Natural killer cell (primary cell): ENCODE measurements at regions not wholly inside any gene's neighbourhood (a gene's known extent, or its start where the extent isn't known, plus 50 kb on each side); places are given as distances from the start of the nearest gene placed in this dataset.

Experiments used
- ATAC-seq, 3 donors: fragments of 150-1000 bp in 2 of 3; fragments of 200-7000 bp in 1 of 3; cut with Tn5 transposase; 1 replicate in 1 of 3; 2 replicates in 2 of 3; pipeline ENCODE4 v1.10.0; 2021; ENCODE audit warnings: mild to moderate bottlenecking in 2 of 3, moderate library complexity in 2 of 3
- DNase-seq, 2 donors: peaks; one replicate each; pipeline versions ENCODE4 v3.0.0 to v3.0.0-alpha.2; 2013 to 2021; ENCODE audit warnings: mixed read lengths in 1 of 2
- H3K27ac ChIP-seq: one replicate; pipeline ENCODE4 v1.5.1; 2013; ENCODE audit warnings: mild to moderate bottlenecking, low read length
- H3K27me3 ChIP-seq: one replicate; pipeline ENCODE4 v1.6.1; 2013; ENCODE audit warnings: low read length; ENCODE audit not compliant: control insufficient read depth, insufficient read depth
- H3K36me3 ChIP-seq: one replicate; pipeline ENCODE4 v1.6.1; 2013; ENCODE audit warnings: low read length; ENCODE audit not compliant: control insufficient read depth, insufficient read depth
- H3K4me1 ChIP-seq: one replicate; pipeline ENCODE4 v1.6.1; 2013; ENCODE audit warnings: low read length; ENCODE audit not compliant: control insufficient read depth, insufficient read depth
- H3K4me3 ChIP-seq: one replicate; pipeline ENCODE4 v1.5.1; 2013; ENCODE audit warnings: low read length
- H3K9me3 ChIP-seq: one replicate; pipeline ENCODE4 v1.6.1; 2013; ENCODE audit warnings: low read length; ENCODE audit not compliant: control insufficient read depth, insufficient read depth
- H3K27ac Mint-ChIP-seq, 2 donors: one replicate each; pipeline ENCODE4 v1.8.0; 2022; ENCODE audit warnings: mild to moderate bottlenecking in 2 of 2, mixed read lengths in 2 of 2, moderate library complexity in 1 of 2
- H3K27me3 Mint-ChIP-seq, 2 donors: one replicate each; pipeline ENCODE4 v1.8.0; 2022; ENCODE audit warnings: low read depth in 2 of 2, mixed read lengths in 2 of 2
- H3K36me3 Mint-ChIP-seq: one replicate; pipeline ENCODE4 v1.8.0; 2022; ENCODE audit warnings: mixed read lengths
- H3K4me1 Mint-ChIP-seq, 2 donors: one replicate each; pipeline ENCODE4 v1.8.0; 2022; ENCODE audit warnings: mixed read lengths in 2 of 2
- H3K4me3 Mint-ChIP-seq: one replicate; pipeline ENCODE4 v1.8.0; 2022; ENCODE audit warnings: mild to moderate bottlenecking, moderate library complexity, mixed read lengths
- H3K9me3 Mint-ChIP-seq, 2 donors: one replicate each; pipeline ENCODE4 v1.8.0; 2022; ENCODE audit warnings: mixed read lengths in 2 of 2
- CTCF ChIP-seq: fragments of 200-600 bp; IDR thresholded peaks from one replicate; pipeline ENCODE4 v1.8.0; 2022; ENCODE audit warnings: antibody characterized with exemption
- WGBS: methylation state at CpG from one replicate; pipeline ENCODE4 v1.1.7; 2013; ENCODE audit warnings: missing lambda C conversion rate; ENCODE audit not compliant: insufficient coverage; 5-methylcytosine and 5-hydroxymethylcytosine counted together
- intact Hi-C: fragments of 100-400 bp; cut with micrococcal nuclease; formaldehyde crosslinking; loops from one replicate; pipeline ENCODE4 v1.14.2; 2022

GRCh38 chr5:145218982-145219381 is 616.2 kb downstream of the PRELID2 start:
- Histone ChIP-seq H3K4me3 (no peak overlapping the region), H3K36me3 (no peaks in the 10 kb centered on the region), H3K27me3 (no peaks in the 10 kb centered on the region), H3K4me1 (no peaks in the 10 kb centered on the region), H3K27ac (no peak overlapping the region), H3K9me3 (no peaks in the 10 kb centered on the region)
- Mint-ChIP-seq H3K4me1 (no peaks in the 10 kb centered on the region), H3K9me3 (peaks cover 2 to 5% of the 10 kb centered on the region in 2 donors), H3K36me3 (no peaks in the 10 kb centered on the region), H3K4me3 (no peak overlapping the region), H3K27me3 (no peaks in the 10 kb centered on the region), H3K27ac (no peak overlapping the region)
- DNase-seq = no peak
- intact Hi-C loops = no loop called here
- 86% methylated on average over 1 of the region's 1 CpG for WGBS
- no peak for ATAC-seq
- TF ChIP-seq CTCF = no peak

- TF ChIP-seq CTCF = no peak
- no peak for ATAC-seq
- Mint-ChIP-seq H3K36me3 (peaks cover 3% of the 10 kb centered on the region), H3K27me3 (no peaks in the 10 kb centered on the region), H3K27ac (no peak overlapping the region), H3K4me3 (no peak overlapping the region), H3K9me3 (peaks cover 4 to 7% of the 10 kb centered on the region in 2 donors), H3K4me1 (no peaks in the 10 kb centered on the region)
- H3K4me3 ChIP-seq = no peak overlapping the region
- H3K27me3 ChIP-seq = no peaks in the 10 kb centered on the region
- H3K27ac ChIP-seq = no peak overlapping the region
- 80% methylated on average over 3 of the region's 3 CpGs for WGBS
- H3K36me3 ChIP-seq = no peaks in the 10 kb centered on the region
- no peaks in the 10 kb centered on the region for H3K9me3 ChIP-seq
- no peaks in the 10 kb centered on the region for H3K4me1 ChIP-seq
- no peak for DNase-seq
- intact Hi-C loops = no loop called here
These were observed 617.1 kb downstream of the PRELID2 start for GRCh38 chr5:145218019-145218418.

GRCh38 chr5:145210020-145210419 is 625.1 kb downstream of the PRELID2 start:
- H3K9me3 ChIP-seq = peaks cover 4% of the 10 kb centered on the region
- Mint-ChIP-seq H3K4me3 (no peak overlapping the region), H3K4me1 (no peaks in the 10 kb centered on the region), H3K9me3 (peaks cover 10 to 22% of the 10 kb centered on the region in 2 donors), H3K36me3 (peaks cover 10% of the 10 kb centered on the region), H3K27me3 (no peaks in the 10 kb centered on the region), H3K27ac (no peak overlapping the region)
- TF ChIP-seq CTCF = no peak
- no peaks in the 10 kb centered on the region for H3K36me3 ChIP-seq
- no peak overlapping the region for H3K4me3 ChIP-seq
- DNase-seq = no peak
- WGBS = 92% methylated on average over 3 of the region's 3 CpGs
- no peaks in the 10 kb centered on the region for H3K27me3 ChIP-seq
- H3K4me1 ChIP-seq = no peaks in the 10 kb centered on the region
- intact Hi-C loops = no loop called here
- ATAC-seq = no peak
- no peak overlapping the region for H3K27ac ChIP-seq

GRCh38 chr5:145205546-145205945 is 629.6 kb downstream of the PRELID2 start:
- no peak overlapping the region for H3K27ac Mint-ChIP-seq
- DNase-seq = no peak
- intact Hi-C loops = no loop called here
- H3K27me3 Mint-ChIP-seq = no peaks in the 10 kb centered on the region
- H3K4me1 Mint-ChIP-seq = no peaks in the 10 kb centered on the region
- no peak overlapping the region for H3K4me3 Mint-ChIP-seq
- 68% methylated on average over 4 of the region's 4 CpGs for WGBS
- Histone ChIP-seq H3K4me3 (no peak overlapping the region), H3K27ac (no peak overlapping the region), H3K9me3 (peaks cover 4% of the 10 kb centered on the region), H3K27me3 (no peaks in the 10 kb centered on the region), H3K36me3 (no peaks in the 10 kb centered on the region), H3K4me1 (no peaks in the 10 kb centered on the region)
- TF ChIP-seq CTCF = no peak
- H3K9me3 Mint-ChIP-seq = peaks cover 17 to 19% of the 10 kb centered on the region in 2 donors
- no peaks in the 10 kb centered on the region for H3K36me3 Mint-ChIP-seq
- no peak for ATAC-seq
